ENCODE measurements at regions not wholly inside any gene's neighbourhood (a gene's known extent, or its start where the extent isn't known, plus 50 kb on each side); places are given as distances from the start of the nearest gene placed in this dataset.

- no peak for DNase-seq (ENCODE audit: low read depth in 2 of 2)
- TF ChIP-seq CTCF (IDR thresholded peaks at IDR 0.05; ENCODE audit: low read depth, low read length), result no peak
- H3K4me3 ChIP-seq (replicated peaks in 1 of 2; ENCODE audit: low read depth in 2 of 2, low read length in 2 of 2), result no peak overlapping the region
These were observed 68.4 kb downstream of the NOG start for GRCh38 chr17:56661906-56662305.

DNA sequence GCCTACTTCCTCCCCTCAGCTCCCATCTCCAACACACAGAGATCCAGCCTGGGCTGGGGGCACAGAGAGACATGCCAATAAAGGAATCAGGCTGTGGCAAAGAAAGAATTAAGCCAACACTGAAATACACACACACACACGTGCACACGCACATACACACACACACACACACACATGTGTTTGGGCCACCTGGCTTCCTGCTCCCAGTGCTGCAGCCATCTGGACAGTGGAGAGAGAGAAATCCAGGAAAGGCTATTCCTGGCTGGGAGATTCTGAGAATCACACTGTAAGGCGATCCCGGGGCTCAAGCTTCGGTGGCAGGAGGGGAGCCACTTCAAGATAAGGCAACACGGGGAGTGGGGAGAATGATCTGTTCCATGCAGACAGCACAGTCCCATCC is 72.4 kb downstream of the NOG start:
- no peak for TF ChIP-seq CTCF (IDR thresholded peaks at IDR 0.05; ENCODE audit: low read depth, low read length)
- no peak for DNase-seq (ENCODE audit: low read depth in 2 of 2)
- no peak overlapping the region for H3K4me3 ChIP-seq (replicated peaks in 1 of 2; ENCODE audit: low read depth in 2 of 2, low read length in 2 of 2)

GRCh38 chr17:56667925-56668458 is 74.5 kb downstream of the NOG start:
- H3K4me3 ChIP-seq (replicated peaks in 1 of 2; ENCODE audit: low read depth in 2 of 2, low read length in 2 of 2), result no peak overlapping the region
- DNase-seq (ENCODE audit: low read depth in 2 of 2), result no peak
- no peak for TF ChIP-seq CTCF (IDR thresholded peaks at IDR 0.05; ENCODE audit: low read depth, low read length)

DNA sequence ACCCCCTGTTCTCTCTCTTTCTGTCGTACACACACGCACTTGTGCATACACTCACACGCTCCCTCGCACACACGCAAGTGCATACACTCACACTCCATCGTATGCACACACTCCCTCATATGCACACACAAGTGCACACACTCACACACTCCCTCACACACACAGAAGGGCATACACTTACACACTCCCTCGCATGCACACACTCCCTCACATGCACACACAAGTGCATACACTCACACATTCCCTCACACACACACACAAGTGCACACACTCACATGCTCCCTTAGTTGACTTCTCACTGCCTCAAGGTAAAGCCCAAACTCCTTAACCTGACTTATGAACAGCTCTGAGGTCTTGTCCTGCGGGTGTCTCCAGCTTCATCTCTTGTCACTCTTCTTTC is 78.7 kb downstream of the NOG start:
- no peak overlapping the region for H3K4me3 ChIP-seq (replicated peaks in 1 of 2; ENCODE audit: low read depth in 2 of 2, low read length in 2 of 2)
- TF ChIP-seq CTCF (IDR thresholded peaks at IDR 0.05; ENCODE audit: low read depth, low read length), result no peak
- DNase-seq (ENCODE audit: low read depth in 2 of 2), result no peak

DNA sequence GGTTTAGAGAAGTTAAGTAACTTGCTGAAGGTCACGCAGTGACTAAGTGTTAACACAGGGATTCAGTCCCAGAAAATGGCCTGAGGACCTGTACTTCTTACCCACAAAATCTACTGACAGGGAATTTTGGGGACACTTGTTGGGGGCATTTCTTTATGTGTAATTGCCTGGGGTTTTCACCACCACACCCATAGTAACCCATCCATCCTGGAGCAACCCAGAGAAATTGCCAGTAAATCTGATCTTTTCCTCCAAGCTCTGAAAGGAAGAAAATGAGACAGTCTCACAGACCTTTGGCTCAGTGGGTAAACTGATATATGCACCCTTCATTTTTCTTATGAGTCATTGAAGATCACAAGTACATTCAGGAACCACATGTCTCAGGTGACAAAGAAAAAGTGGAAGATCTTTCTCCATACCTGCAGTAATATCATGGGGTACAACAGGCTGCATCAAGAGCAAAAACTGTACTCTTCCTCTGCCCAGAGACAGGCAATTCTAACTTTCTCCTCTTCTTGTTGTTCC is 81.0 kb downstream of the NOG start:
- no peak for TF ChIP-seq CTCF (IDR thresholded peaks at IDR 0.05; ENCODE audit: low read depth, low read length)
- no peak overlapping the region for H3K4me3 ChIP-seq (replicated peaks in 1 of 2; ENCODE audit: low read depth in 2 of 2, low read length in 2 of 2)
- no peak for DNase-seq (ENCODE audit: low read depth in 2 of 2)

- H3K4me3 ChIP-seq (replicated peaks in 1 of 2; ENCODE audit: low read depth in 2 of 2, low read length in 2 of 2), result no peak overlapping the region
- DNase-seq (ENCODE audit: low read depth in 2 of 2), result no peak
- no peak for TF ChIP-seq CTCF (IDR thresholded peaks at IDR 0.05; ENCODE audit: low read depth, low read length)
These were observed 82.6 kb downstream of the NOG start for GRCh38 chr17:56675876-56676660.

All from cardiac fibroblast (primary cell).